ENCODE measurements at regions not wholly inside any gene's neighbourhood (a gene's known extent, or its start where the extent isn't known, plus 50 kb on each side); places are given as distances from the start of the nearest gene placed in this dataset.

DNA sequence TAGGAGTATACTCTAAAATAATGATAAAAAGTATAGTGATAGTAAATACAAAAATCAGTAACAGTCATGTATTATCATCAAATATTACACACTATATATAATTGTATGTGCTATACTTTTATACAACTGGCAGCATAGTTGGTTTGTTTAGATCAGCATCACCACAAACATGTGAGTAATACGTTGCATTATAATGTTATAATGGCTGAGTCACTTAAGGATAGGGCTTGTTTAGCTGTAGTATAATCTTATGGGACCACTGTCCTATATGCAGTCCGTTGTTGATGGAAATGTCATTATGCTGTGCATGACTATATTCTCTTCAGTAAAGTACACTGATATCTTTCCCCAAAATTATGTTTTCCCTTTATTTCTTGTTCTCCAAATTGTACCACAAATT is 92.8 kb downstream of the LYPLAL1 start:
- H2AFZ ChIP-seq (ENCODE audit: control insufficient read depth, low read length) = no peak overlapping the region
- H3K4me2 ChIP-seq (ENCODE audit: control insufficient read depth, extremely low read depth, insufficient read depth, low read depth, low read length) = no peak overlapping the region
- H4K20me1 ChIP-seq (ENCODE audit: control insufficient read depth, extremely low read depth, insufficient read depth, low read length) = no peaks in the 10 kb centered on the region
- FAIRE-seq = no peak
- TF ChIP-seq, protein P1, sequence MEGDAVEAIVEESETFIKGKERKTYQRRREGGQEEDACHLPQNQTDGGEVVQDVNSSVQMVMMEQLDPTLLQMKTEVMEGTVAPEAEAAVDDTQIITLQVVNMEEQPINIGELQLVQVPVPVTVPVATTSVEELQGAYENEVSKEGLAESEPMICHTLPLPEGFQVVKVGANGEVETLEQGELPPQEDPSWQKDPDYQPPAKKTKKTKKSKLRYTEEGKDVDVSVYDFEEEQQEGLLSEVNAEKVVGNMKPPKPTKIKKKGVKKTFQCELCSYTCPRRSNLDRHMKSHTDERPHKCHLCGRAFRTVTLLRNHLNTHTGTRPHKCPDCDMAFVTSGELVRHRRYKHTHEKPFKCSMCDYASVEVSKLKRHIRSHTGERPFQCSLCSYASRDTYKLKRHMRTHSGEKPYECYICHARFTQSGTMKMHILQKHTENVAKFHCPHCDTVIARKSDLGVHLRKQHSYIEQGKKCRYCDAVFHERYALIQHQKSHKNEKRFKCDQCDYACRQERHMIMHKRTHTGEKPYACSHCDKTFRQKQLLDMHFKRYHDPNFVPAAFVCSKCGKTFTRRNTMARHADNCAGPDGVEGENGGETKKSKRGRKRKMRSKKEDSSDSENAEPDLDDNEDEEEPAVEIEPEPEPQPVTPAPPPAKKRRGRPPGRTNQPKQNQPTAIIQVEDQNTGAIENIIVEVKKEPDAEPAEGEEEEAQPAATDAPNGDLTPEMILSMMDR (optimal IDR thresholded peaks at IDR 0.05 in 1 of 3, IDR thresholded peaks at IDR 0.05 in 1 of 3, conservative IDR thresholded peaks at IDR 0.05 in 1 of 3; ENCODE audit: extremely low read depth in 1 of 3, insufficient read depth in 2 of 3, low read length in 3 of 3) = no peak
- no peak for TF ChIP-seq EZH2 (IDR thresholded peaks at IDR 0.05; ENCODE audit: low read length)
- H3K36me3 ChIP-seq (ENCODE audit: control insufficient read depth in 2 of 2, extremely low read depth in 1 of 2, insufficient read depth in 2 of 2, low read length in 2 of 2) = no peaks in the 10 kb centered on the region
- H3K4me3 ChIP-seq (ENCODE audit: control insufficient read depth in 2 of 3, extremely low read depth in 1 of 3, insufficient read depth in 2 of 3, low read depth in 1 of 3, low read length in 3 of 3) = no peak overlapping the region
- no peaks in the 10 kb centered on the region for H3K27me3 ChIP-seq (ENCODE audit: control insufficient read depth, extremely low read depth, insufficient read depth, low read length)
- H3K9ac ChIP-seq (ENCODE audit: control insufficient read depth, extremely low read depth, insufficient read depth, low read length) = no peak overlapping the region
- no peak overlapping the region for H3K27ac ChIP-seq (ENCODE audit: control insufficient read depth, insufficient read depth, low read length)
- no peaks in the 10 kb centered on the region for H3K9me1 ChIP-seq (ENCODE audit: control insufficient read depth, extremely low read depth, insufficient read depth, low read length)
- H3K9me3 ChIP-seq (ENCODE audit: control insufficient read depth, low read depth, low read length) = no peaks in the 10 kb centered on the region
- dilution Hi-C loops (cut with MboI; ENCODE audit: extremely low pct_ligation_motif_present, low sequenced_read_pairs) = no loop called here
- no peaks in the 10 kb centered on the region for H3K79me2 ChIP-seq (ENCODE audit: control insufficient read depth, insufficient read depth, low read length)
- no peaks in the 10 kb centered on the region for H3K4me1 ChIP-seq (ENCODE audit: control insufficient read depth, extremely low read depth, insufficient read depth, low read length)
- no peak for DNase-seq (ENCODE audit: low read depth, low spot score)

DNA sequence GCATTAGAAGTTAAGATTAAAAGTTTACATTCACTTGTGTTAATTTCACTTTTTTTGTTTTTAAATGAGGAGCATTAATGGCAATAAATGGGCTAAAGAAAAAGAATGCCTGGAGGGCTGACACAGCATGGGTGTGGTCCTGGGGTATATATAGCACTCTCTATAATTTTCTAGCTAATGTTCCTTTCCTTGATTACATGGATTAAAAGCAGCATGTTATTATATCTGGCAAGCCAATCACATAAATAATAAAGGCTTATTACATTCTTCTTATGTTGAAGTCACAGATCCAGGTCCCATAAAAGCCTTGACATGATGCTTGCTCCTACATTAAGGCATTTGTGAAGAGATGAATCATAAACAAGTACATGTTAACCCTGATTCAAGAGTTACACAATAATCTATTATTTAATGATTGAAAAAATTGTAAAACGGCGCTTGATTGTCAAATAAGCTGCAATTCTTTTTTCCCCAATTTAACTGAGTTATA is 91.4 kb downstream of the LYPLAL1 start:
- Histone ChIP-seq H2AFZ (ENCODE audit: control insufficient read depth, low read length) (no peak overlapping the region), H3K4me3 (ENCODE audit: control insufficient read depth in 2 of 3, extremely low read depth in 1 of 3, insufficient read depth in 2 of 3, low read depth in 1 of 3, low read length in 3 of 3) (no peak overlapping the region), H3K4me1 (ENCODE audit: control insufficient read depth, extremely low read depth, insufficient read depth, low read length) (no peaks in the 10 kb centered on the region), H3K79me2 (ENCODE audit: control insufficient read depth, insufficient read depth, low read length) (no peaks in the 10 kb centered on the region), H3K9me1 (ENCODE audit: control insufficient read depth, extremely low read depth, insufficient read depth, low read length) (no peaks in the 10 kb centered on the region), H3K9ac (ENCODE audit: control insufficient read depth, extremely low read depth, insufficient read depth, low read length) (no peak overlapping the region), H3K27ac (ENCODE audit: control insufficient read depth, insufficient read depth, low read length) (no peak overlapping the region), H3K4me2 (ENCODE audit: control insufficient read depth, extremely low read depth, insufficient read depth, low read depth, low read length) (no peak overlapping the region), H4K20me1 (ENCODE audit: control insufficient read depth, extremely low read depth, insufficient read depth, low read length) (no peaks in the 10 kb centered on the region), H3K27me3 (ENCODE audit: control insufficient read depth, extremely low read depth, insufficient read depth, low read length) (no peaks in the 10 kb centered on the region), H3K36me3 (ENCODE audit: control insufficient read depth in 2 of 2, extremely low read depth in 1 of 2, insufficient read depth in 2 of 2, low read length in 2 of 2) (no peaks in the 10 kb centered on the region), H3K9me3 (ENCODE audit: control insufficient read depth, low read depth, low read length) (no peaks in the 10 kb centered on the region)
- FAIRE-seq (no peak), DNase-seq (ENCODE audit: low read depth, low spot score) (no peak)
- dilution Hi-C loops (cut with MboI; ENCODE audit: extremely low pct_ligation_motif_present, low sequenced_read_pairs) = no loop called here
- no peak for TF ChIP-seq EZH2 (IDR thresholded peaks at IDR 0.05; ENCODE audit: low read length)
- TF ChIP-seq, protein P1 (optimal IDR thresholded peaks at IDR 0.05 in 1 of 3, IDR thresholded peaks at IDR 0.05 in 1 of 3, conservative IDR thresholded peaks at IDR 0.05 in 1 of 3; ENCODE audit: extremely low read depth in 1 of 3, insufficient read depth in 2 of 3, low read length in 3 of 3) = no peak
